ENCODE measurements at regions not wholly inside any gene's neighbourhood (a gene's known extent, or its start where the extent isn't known, plus 50 kb on each side); places are given as distances from the start of the nearest gene placed in this dataset.

DNA sequence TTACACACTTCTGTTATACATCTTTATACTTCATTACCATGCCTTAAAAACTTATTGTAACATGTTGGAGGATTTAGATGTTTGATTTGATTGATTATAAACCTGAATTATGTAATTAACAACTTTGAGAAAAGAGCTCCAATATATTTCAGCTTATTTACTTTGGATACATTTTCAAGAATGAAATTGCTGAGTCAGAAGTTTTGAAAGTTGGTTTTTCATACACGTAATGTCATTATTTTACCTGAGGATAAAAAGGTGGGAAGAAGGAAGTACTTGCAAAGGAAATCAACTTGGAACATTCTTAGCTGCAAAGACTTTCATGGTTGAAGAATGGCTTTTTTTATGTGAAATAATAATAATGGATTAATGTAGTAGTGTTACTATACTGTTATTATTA lies 677.2 kb downstream of the FAM181B start (continued):
- TF ChIP-seq, protein P1, sequence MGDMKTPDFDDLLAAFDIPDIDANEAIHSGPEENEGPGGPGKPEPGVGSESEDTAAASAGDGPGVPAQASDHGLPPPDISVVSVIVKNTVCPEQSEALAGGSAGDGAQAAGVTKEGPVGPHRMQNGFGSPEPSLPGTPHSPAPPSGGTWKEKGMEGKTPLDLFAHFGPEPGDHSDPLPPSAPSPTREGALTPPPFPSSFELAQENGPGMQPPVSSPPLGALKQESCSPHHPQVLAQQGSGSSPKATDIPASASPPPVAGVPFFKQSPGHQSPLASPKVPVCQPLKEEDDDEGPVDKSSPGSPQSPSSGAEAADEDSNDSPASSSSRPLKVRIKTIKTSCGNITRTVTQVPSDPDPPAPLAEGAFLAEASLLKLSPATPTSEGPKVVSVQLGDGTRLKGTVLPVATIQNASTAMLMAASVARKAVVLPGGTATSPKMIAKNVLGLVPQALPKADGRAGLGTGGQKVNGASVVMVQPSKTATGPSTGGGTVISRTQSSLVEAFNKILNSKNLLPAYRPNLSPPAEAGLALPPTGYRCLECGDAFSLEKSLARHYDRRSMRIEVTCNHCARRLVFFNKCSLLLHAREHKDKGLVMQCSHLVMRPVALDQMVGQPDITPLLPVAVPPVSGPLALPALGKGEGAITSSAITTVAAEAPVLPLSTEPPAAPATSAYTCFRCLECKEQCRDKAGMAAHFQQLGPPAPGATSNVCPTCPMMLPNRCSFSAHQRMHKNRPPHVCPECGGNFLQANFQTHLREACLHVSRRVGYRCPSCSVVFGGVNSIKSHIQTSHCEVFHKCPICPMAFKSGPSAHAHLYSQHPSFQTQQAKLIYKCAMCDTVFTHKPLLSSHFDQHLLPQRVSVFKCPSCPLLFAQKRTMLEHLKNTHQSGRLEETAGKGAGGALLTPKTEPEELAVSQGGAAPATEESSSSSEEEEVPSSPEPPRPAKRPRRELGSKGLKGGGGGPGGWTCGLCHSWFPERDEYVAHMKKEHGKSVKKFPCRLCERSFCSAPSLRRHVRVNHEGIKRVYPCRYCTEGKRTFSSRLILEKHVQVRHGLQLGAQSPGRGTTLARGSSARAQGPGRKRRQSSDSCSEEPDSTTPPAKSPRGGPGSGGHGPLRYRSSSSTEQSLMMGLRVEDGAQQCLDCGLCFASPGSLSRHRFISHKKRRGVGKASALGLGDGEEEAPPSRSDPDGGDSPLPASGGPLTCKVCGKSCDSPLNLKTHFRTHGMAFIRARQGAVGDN (IDR thresholded peaks at IDR 0.05): no peak
- no peak for TF ChIP-seq ESRRA (IDR thresholded peaks at IDR 0.05; ENCODE audit: low read length)
- no peak for TF ChIP-seq PAX5 (IDR thresholded peaks at IDR 0.05; ENCODE audit: borderline replicate concordance, low read depth, low read length)
- TF ChIP-seq ZNF274 (IDR thresholded peaks at IDR 0.05; ENCODE audit: insufficient read depth, insufficient read length): no peak
- TF ChIP-seq, protein P2, sequence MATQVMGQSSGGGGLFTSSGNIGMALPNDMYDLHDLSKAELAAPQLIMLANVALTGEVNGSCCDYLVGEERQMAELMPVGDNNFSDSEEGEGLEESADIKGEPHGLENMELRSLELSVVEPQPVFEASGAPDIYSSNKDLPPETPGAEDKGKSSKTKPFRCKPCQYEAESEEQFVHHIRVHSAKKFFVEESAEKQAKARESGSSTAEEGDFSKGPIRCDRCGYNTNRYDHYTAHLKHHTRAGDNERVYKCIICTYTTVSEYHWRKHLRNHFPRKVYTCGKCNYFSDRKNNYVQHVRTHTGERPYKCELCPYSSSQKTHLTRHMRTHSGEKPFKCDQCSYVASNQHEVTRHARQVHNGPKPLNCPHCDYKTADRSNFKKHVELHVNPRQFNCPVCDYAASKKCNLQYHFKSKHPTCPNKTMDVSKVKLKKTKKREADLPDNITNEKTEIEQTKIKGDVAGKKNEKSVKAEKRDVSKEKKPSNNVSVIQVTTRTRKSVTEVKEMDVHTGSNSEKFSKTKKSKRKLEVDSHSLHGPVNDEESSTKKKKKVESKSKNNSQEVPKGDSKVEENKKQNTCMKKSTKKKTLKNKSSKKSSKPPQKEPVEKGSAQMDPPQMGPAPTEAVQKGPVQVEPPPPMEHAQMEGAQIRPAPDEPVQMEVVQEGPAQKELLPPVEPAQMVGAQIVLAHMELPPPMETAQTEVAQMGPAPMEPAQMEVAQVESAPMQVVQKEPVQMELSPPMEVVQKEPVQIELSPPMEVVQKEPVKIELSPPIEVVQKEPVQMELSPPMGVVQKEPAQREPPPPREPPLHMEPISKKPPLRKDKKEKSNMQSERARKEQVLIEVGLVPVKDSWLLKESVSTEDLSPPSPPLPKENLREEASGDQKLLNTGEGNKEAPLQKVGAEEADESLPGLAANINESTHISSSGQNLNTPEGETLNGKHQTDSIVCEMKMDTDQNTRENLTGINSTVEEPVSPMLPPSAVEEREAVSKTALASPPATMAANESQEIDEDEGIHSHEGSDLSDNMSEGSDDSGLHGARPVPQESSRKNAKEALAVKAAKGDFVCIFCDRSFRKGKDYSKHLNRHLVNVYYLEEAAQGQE (IDR thresholded peaks at IDR 0.05; ENCODE audit: low read depth, low read length): no peak
- TF ChIP-seq SREBF2 (IDR thresholded peaks at IDR 0.05; ENCODE audit: low read length): no peak
- TF ChIP-seq FOXK2 (IDR thresholded peaks at IDR 0.05): no peak
- TF ChIP-seq, protein P3, sequence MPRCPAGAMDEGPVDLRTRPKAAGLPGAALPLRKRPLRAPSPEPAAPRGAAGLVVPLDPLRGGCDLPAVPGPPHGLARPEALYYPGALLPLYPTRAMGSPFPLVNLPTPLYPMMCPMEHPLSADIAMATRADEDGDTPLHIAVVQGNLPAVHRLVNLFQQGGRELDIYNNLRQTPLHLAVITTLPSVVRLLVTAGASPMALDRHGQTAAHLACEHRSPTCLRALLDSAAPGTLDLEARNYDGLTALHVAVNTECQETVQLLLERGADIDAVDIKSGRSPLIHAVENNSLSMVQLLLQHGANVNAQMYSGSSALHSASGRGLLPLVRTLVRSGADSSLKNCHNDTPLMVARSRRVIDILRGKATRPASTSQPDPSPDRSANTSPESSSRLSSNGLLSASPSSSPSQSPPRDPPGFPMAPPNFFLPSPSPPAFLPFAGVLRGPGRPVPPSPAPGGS (IDR thresholded peaks at IDR 0.05; ENCODE audit: borderline replicate concordance, insufficient read depth, low read depth, low read length, poor library complexity, severe bottlenecking): no peak
- TF ChIP-seq SRF (IDR thresholded peaks at IDR 0.05; ENCODE audit: low read depth in 2 of 2, low read length in 2 of 2): no peak
- TF ChIP-seq CHD1 (IDR thresholded peaks at IDR 0.05; ENCODE audit: low read depth, low read length): no peak
- no peak for TF ChIP-seq HDAC2 (IDR thresholded peaks at IDR 0.05)
